HG03095 (cell line): ENCODE measurements at regions not wholly inside any gene's neighbourhood (a gene's known extent, or its start where the extent isn't known, plus 50 kb on each side); places are given as distances from the start of the nearest gene placed in this dataset.

Experiments
- ATAC-seq: cut with Tn5 transposase; IDR thresholded peaks from one replicate; pipeline ENCODE4 v1.9.1; 2021; ENCODE audit warnings: moderate library complexity; ENCODE audit not compliant: unreplicated experiment

GRCh38 chrX:20884565-20884964 lies 489.7 kb upstream of the CNKSR2 start:
- no peak for ATAC-seq

- no peak for ATAC-seq
Observed at GRCh38 chrX:20863649-20864048, 510.6 kb upstream of the CNKSR2 start.

DNA sequence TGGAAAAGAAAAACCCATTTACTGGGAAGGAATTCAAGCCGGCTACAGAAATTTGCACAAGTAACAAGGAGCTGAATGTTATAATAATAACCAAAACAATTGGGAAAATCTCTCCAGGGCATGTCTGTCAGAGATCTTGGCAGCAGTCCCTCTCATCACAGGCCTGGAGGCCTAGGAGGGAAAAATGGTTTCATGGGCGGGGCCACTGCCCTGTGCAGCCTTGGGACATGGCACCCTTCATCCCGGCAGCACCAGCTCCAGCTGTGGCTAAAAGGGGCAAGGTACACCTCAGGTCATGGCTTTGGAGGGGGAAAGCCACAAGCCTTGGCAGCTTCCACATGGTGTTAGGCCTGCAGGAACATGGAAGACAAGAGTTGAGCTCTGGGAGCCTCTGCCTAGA lies 513.1 kb upstream of the CNKSR2 start:
- no peak for ATAC-seq

DNA sequence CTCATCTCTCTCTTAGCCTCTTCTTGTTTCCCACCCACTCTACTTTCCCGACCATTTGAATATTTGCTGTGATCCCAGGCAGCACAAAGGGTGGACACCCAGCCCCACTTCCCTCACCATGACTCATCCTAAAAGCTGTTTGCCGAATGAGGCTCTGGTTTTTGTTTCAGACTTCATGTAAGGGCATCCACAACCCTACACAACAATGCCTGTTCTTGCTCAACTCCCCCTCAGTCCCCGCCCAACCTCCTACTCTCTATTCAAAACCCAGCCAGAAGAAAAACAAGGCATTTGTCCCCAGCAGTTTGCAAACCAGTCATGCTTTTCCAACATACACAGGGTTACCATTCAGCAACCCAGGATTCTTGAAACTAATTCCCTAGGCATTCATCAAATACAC lies 516.5 kb upstream of the CNKSR2 start:
- no peak for ATAC-seq

DNA sequence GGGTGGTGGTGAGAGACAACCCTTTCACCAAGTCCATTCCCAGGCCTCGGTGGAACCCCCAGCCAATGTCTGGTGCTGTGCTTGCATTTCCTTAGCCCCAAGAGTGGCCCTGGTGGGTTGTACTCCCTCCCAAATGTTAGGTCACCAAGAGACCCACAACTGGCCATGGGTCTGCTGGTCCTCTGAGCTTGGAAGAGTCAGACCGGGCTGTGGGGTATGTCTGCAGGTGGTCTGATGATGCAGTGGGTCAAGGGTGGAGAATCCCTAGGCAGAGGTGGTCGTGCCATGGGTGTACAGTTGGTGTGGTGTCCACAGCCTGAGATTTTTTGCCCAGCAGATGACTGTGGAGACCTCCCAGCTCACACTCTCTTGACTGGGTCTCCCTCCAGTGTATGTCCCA lies 535.7 kb upstream of the CNKSR2 start:
- no peak for ATAC-seq

DNA sequence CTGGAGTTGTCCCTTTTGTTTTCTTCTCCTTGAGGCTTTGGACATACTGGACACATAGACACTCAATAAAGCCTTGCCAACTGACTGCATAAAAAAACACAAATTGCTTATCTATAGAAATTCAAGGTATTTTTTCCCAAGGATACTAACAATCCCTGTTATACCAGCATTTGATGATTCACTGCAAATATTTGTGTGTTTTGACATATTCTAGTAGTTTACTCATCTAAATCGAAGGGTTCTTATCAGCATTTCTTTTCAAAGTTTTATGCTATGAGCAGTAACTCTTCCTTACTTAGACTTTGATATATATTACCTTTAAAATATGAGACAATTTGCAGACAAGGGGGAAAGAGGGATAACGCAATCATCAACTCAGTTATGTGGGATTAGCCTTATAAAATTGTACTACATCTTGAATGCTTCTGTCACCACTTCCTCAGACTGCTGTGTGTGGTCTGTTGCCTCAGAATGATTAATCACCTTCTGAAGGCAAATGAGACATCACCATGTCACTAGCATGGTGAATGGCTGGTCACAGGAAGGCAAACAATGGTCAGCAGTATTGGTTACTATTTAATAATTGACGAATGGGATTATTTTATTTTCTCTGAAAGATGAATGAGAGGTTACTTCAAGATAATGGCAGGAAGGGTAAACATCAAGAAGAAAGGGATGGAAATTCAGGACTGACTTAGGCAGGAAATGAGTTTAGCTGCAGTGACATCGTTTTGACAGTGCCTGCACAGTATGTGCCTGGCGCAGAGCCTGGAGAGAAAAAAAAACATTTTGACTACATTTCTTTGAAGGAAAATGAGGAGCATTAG lies 544.3 kb upstream of the CNKSR2 start:
- ATAC-seq: no peak

DNA sequence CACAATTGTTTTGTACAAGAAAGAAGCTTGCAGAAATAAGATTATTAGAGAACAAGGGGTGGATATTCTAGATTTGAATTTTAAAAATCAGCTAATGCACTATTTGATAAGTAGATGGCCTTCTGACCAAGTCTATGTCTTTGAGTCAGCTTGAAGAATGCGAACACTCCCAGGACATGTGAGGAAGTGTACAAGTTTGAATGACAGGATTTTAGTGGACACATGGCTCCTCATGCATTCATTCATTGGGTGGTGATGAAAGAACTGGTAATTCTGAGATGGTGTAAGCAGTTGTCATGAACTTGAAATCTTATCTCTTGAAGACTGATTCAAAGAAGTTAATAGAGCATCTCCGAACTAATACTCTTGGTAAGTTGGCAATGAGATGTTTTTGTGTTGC lies 548.2 kb upstream of the CNKSR2 start:
- ATAC-seq: no peak

- ATAC-seq: no peak
Observed at GRCh38 chrX:20803971-20804370, 537.3 kb upstream of the RPS6KA3 start.

- ATAC-seq: no peak
Observed at GRCh38 chrX:20802036-20802435, 535.3 kb upstream of the RPS6KA3 start.

- ATAC-seq: no peak
Observed at GRCh38 chrX:20796450-20796849, 529.7 kb upstream of the RPS6KA3 start.

DNA sequence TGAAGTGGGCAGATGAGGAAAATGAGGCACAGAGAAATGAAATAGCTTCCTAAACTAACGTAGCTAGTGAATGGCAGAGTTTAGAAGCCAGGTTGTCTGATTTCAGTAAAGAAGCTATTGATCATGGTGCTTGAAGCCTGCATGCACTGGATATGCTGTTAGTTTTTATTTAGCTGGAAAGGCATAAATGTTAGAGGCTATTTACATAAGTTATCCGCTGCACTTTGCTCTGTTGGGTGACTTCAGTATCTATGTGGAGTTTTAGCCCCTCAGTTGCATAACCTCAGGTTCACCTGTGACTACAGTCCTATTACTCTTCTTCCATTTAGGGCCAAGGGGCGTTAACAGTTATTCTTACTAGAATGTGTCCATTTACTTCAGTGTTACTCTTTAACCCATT lies 522.4 kb upstream of the RPS6KA3 start:
- ATAC-seq: no peak

DNA sequence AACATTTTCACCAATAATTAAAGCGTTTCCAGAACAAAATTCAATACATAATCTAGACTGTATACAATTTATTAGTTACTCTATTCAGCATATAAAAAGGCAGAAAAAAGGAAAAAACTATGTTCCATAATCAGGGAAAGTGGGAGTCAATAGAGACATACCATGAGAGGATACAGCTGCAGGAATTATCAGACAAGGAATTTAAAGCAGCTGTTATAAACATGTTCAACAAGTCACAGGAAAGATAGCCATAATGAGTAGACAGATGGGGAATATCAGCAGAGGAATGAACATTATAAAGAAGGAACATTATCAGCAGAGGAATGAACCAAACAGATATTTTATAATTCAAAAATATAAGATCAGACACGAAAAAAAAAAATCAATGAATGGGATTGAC lies 500.6 kb upstream of the RPS6KA3 start:
- no peak for ATAC-seq

DNA sequence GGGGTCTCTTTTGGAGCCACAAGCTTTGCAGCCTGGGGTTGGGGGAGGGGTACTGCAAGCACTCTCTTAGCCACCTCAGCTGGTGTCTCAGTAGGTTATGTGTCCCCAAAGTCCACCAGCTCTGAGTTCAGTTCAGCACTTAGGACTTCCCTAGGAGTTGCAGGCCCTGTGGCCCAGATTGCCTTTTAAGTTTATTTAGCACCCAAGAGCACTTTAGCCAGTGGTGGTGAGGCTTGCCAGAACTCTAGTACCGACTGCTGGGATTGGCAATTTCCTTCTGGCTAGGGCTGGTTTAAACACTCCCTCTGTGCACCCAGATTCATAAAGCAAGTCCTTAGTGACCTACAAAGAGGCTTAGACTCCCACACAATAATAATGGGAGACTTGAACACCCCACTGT lies 489.9 kb upstream of the RPS6KA3 start:
- ATAC-seq: no peak

DNA sequence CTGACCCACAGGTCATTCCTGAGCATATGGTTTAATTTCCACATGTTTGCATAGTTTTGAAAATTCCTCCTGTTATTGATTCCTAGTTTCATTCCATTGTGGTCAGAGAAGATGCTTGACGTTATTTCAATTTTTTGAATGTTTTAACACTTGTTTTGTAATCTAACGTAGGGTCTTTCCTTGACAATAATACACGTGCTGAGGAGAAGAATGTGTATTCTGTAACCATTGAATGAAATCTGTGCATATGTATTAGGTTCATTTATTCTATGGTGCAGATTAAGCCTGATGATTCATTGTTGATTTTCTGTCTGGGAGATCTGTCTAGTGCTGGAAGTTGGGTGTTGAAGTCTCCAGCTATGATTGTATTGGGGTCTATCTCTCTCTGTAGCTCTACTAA lies 486.4 kb upstream of the RPS6KA3 start:
- ATAC-seq: no peak

- no peak for ATAC-seq
Observed at GRCh38 chrX:20746690-20747089, 480.0 kb upstream of the RPS6KA3 start.

- no peak for ATAC-seq
Observed at GRCh38 chrX:20743046-20743445, 476.3 kb upstream of the RPS6KA3 start.

DNA sequence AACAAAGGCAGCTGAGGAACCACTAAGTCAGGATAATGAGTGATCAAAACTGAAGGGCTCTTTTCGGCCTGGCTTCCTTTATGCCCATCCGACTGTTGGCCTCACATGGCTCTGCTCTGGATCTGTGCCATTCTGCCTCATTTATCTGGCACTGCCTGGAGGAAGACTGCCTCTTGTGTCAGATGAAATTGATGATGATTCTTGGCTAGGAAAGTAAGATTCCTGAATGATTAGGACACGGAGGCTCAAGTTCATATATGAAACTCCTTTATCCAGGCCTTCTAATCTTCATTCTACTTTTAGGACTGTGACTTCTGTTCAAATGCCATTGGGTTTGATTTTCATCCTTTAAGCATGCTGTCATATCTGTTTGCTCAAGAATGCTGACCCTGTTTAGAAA lies 475.4 kb upstream of the RPS6KA3 start:
- no peak for ATAC-seq

GRCh38 chrX:20740443-20740842 lies 473.7 kb upstream of the RPS6KA3 start:
- ATAC-seq: no peak

DNA sequence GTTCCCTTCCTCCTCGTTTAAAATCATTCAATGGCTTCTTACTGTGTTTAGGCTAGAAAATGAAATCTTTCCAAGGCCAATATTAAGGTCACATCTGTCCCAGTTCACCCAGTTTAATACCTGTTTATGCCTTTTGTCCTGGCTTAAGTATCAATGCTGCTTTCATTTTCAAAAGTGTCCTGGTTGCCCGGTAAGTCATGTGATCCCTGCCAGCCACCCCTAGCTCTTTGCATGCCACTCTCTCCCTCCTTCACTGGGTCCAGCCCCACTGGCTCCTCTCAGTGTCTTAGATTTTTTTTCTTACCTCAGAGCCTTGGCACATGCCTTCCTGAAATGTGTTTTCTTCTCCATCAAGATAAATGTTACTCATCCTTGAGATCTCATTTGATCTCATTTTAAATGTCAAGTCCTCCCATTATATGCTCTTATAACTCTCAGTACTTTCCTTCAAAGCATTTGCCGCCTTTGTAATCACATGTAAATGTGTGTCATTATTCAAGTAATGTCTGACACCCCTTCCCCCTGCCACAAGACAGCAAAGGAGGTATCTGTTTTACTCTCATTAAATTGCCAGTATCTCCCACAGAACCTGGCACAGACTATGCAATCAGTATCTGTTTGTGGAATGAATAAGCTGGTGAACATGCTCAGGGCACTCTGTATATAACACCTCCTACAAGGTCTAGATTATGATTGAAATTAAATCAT lies 472.5 kb upstream of the RPS6KA3 start:
- ATAC-seq: no peak

- no peak for ATAC-seq
Observed at GRCh38 chrX:20729416-20729815, 462.7 kb upstream of the RPS6KA3 start.

- ATAC-seq: no peak
Observed at GRCh38 chrX:20727447-20727846, 460.7 kb upstream of the RPS6KA3 start.

- ATAC-seq: no peak
Observed at GRCh38 chrX:20720954-20721626, 454.4 kb upstream of the RPS6KA3 start.
